Keratinocyte (primary cell): ENCODE measurements at regions not wholly inside any gene's neighbourhood (a gene's known extent, or its start where the extent isn't known, plus 50 kb on each side); places are given as distances from the start of the nearest gene placed in this dataset.

Experiments used
- EZH2 ChIP-seq: IDR thresholded peaks from one replicate; pipeline ENCODE4 v1.6.1; 2012; ENCODE audit warnings: inconsistent platforms, mild to moderate bottlenecking, low read length, moderate library complexity
- TF ChIP-seq, protein P1 (sequence below), 3 experiments: IDR thresholded peaks in 1 of 3; conservative IDR thresholded peaks in 1 of 3; optimal IDR thresholded peaks in 1 of 3; 2 replicates in 2 of 3; 3 replicates in 1 of 3; pipeline versions ENCODE3 to v1.5.1; 2011; ENCODE audit warnings: low read length in 3 of 3, mild to moderate bottlenecking in 3 of 3, moderate library complexity in 2 of 3, control low read depth in 1 of 3, inconsistent platforms in 1 of 3; ENCODE audit not compliant: insufficient read depth in 2 of 3; ENCODE audit errors: extremely low read depth in 1 of 3

DNA sequence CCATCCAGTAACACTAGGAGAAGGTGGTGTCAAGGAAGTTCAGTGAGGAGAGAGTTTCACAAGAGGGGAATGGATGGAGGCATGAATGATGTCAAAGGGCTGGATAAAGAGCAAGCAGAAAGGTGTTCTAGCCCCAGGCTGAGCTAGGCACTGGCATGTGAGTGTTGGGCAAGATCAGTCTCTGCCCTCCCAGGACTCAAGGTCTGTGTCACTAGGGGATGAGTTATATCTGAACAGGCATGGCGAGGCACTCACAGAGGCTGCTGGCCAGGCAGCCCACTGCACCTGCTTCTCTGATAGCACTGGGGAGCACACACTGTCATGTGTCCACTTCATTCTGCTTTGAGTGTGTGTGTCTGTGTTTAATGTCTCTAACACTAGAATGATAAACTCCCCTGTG lies 903.8 kb downstream of the BCL11B start:
- TF ChIP-seq, protein P1, sequence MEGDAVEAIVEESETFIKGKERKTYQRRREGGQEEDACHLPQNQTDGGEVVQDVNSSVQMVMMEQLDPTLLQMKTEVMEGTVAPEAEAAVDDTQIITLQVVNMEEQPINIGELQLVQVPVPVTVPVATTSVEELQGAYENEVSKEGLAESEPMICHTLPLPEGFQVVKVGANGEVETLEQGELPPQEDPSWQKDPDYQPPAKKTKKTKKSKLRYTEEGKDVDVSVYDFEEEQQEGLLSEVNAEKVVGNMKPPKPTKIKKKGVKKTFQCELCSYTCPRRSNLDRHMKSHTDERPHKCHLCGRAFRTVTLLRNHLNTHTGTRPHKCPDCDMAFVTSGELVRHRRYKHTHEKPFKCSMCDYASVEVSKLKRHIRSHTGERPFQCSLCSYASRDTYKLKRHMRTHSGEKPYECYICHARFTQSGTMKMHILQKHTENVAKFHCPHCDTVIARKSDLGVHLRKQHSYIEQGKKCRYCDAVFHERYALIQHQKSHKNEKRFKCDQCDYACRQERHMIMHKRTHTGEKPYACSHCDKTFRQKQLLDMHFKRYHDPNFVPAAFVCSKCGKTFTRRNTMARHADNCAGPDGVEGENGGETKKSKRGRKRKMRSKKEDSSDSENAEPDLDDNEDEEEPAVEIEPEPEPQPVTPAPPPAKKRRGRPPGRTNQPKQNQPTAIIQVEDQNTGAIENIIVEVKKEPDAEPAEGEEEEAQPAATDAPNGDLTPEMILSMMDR (optimal IDR thresholded peaks at IDR 0.05 in 1 of 3, IDR thresholded peaks at IDR 0.05 in 1 of 3, conservative IDR thresholded peaks at IDR 0.05 in 1 of 3; ENCODE audit: extremely low read depth in 1 of 3, insufficient read depth in 2 of 3, low read length in 3 of 3), result no peak
- TF ChIP-seq EZH2, result no peak
